Stomach smooth muscle (tissue), 2 donors: ENCODE measurements at regions not wholly inside any gene's neighbourhood (a gene's known extent, or its start where the extent isn't known, plus 50 kb on each side); places are given as distances from the start of the nearest gene placed in this dataset.
"Not testable (repeated sequence)": the region's sequence is repeated elsewhere in the genome, so short reads cannot be mapped to it uniquely, and the experiment has no call there.

ENCODE experiments used
- H3K27ac ChIP-seq: one replicate; pipeline ENCODE4 v1.7.0; 2013; ENCODE audit warnings: mild to moderate bottlenecking, low read length, inconsistent platforms
- H3K27me3 ChIP-seq, 2 donors: one replicate each; pipeline ENCODE4 v1.7.0; 2013; ENCODE audit warnings: low read length in 2 of 2; ENCODE audit not compliant: insufficient read depth in 2 of 2, control insufficient read depth in 1 of 2
- H3K36me3 ChIP-seq, 2 donors: one replicate each; pipeline ENCODE4 v1.7.0; 2013; ENCODE audit warnings: low read length in 2 of 2; ENCODE audit not compliant: control insufficient read depth in 2 of 2, insufficient read depth in 2 of 2
- H3K4me1 ChIP-seq: one replicate; pipeline ENCODE4 v1.7.0; 2013; ENCODE audit warnings: low read length; ENCODE audit not compliant: control insufficient read depth, insufficient read depth
- H3K4me3 ChIP-seq, 2 donors: one replicate each; pipeline ENCODE4 v1.7.0; 2013; ENCODE audit warnings: low read length in 2 of 2
- H3K9ac ChIP-seq, 2 donors: one replicate each; pipeline ENCODE4 v1.7.0; 2013; ENCODE audit warnings: low read length in 2 of 2, mild to moderate bottlenecking in 1 of 2
- H3K9me3 ChIP-seq, 2 donors: one replicate each; pipeline ENCODE4 v1.7.0; 2013; ENCODE audit warnings: low read length in 2 of 2; ENCODE audit not compliant: control insufficient read depth in 2 of 2
- donor health status: healthy.
- donor health status: Pancreatic carcinoma.

- no peak overlapping the region for H3K9ac ChIP-seq
- no peak overlapping the region for H3K4me3 ChIP-seq
- H3K27ac ChIP-seq: no peak overlapping the region
- no peaks in the 10 kb centered on the region for H3K27me3 ChIP-seq
- no peaks in the 10 kb centered on the region for H3K36me3 ChIP-seq
- no peaks in the 10 kb centered on the region for H3K4me1 ChIP-seq
- no peaks in the 10 kb centered on the region for H3K9me3 ChIP-seq
These were observed 1248.0 kb upstream of the CNTN5 start for GRCh38 chr11:97772705-97773104.

- not testable (repeated sequence) for H3K4me3 ChIP-seq, H3K4me1 ChIP-seq, H3K36me3 ChIP-seq, H3K27ac ChIP-seq, H3K27me3 ChIP-seq, H3K9ac ChIP-seq, H3K9me3 ChIP-seq
These were observed 1236.4 kb upstream of the CNTN5 start for GRCh38 chr11:97784388-97784787.

GRCh38 chr11:97786961-97787360 lies 1233.8 kb upstream of the CNTN5 start:
- Histone ChIP-seq H3K4me1 (no peaks in the 10 kb centered on the region), H3K9ac (no peak overlapping the region), H3K27ac (no peak overlapping the region), H3K9me3 (no peaks in the 10 kb centered on the region), H3K4me3 (no peak overlapping the region), H3K27me3 (no peaks in the 10 kb centered on the region), H3K36me3 (no peaks in the 10 kb centered on the region)

- Histone ChIP-seq H3K27ac (no peak overlapping the region), H3K4me3 (no peak overlapping the region), H3K4me1 (no peaks in the 10 kb centered on the region), H3K9me3 (no peaks in the 10 kb centered on the region), H3K36me3 (no peaks in the 10 kb centered on the region), H3K9ac (no peak overlapping the region), H3K27me3 (no peaks in the 10 kb centered on the region)
These were observed 1225.9 kb upstream of the CNTN5 start for GRCh38 chr11:97794876-97795275.

GRCh38 chr11:97800891-97801290 lies 1219.9 kb upstream of the CNTN5 start:
- Histone ChIP-seq H3K4me3 (no peak overlapping the region), H3K9me3 (no peaks in the 10 kb centered on the region), H3K9ac (no peak overlapping the region), H3K36me3 (no peaks in the 10 kb centered on the region), H3K27me3 (no peaks in the 10 kb centered on the region), H3K4me1 (no peaks in the 10 kb centered on the region), H3K27ac (no peak overlapping the region)

- Histone ChIP-seq H3K36me3 (no peaks in the 10 kb centered on the region), H3K4me3 (no peak overlapping the region), H3K27me3 (no peaks in the 10 kb centered on the region), H3K4me1 (no peaks in the 10 kb centered on the region), H3K9ac (no peak overlapping the region), H3K27ac (no peak overlapping the region), H3K9me3 (no peaks in the 10 kb centered on the region)
These were observed 1206.3 kb upstream of the CNTN5 start for GRCh38 chr11:97814325-97814959.

- Histone ChIP-seq H3K27me3 (no peaks in the 10 kb centered on the region), H3K9me3 (no peaks in the 10 kb centered on the region), H3K4me3 (no peak overlapping the region)
These were observed 1205.1 kb upstream of the CNTN5 start for GRCh38 chr11:97815667-97816066.

GRCh38 chr11:97832451-97832850 lies 1188.3 kb upstream of the CNTN5 start:
- no peak overlapping the region for H3K27ac ChIP-seq
- no peak overlapping the region for H3K4me3 ChIP-seq
- H3K9me3 ChIP-seq: no peaks in the 10 kb centered on the region
- H3K27me3 ChIP-seq: no peaks in the 10 kb centered on the region
- no peaks in the 10 kb centered on the region for H3K4me1 ChIP-seq
- H3K36me3 ChIP-seq: no peaks in the 10 kb centered on the region
- no peak overlapping the region for H3K9ac ChIP-seq

More at GRCh38 chr11:97815667-97816066, 1205.1 kb upstream of the CNTN5 start:
- H3K27ac ChIP-seq: no peak overlapping the region
- H3K4me1 ChIP-seq: no peaks in the 10 kb centered on the region
- no peaks in the 10 kb centered on the region for H3K36me3 ChIP-seq
- H3K9ac ChIP-seq: no peak overlapping the region

- no peaks in the 10 kb centered on the region for H3K9me3 ChIP-seq
- no peak overlapping the region for H3K9ac ChIP-seq
- no peak overlapping the region for H3K27ac ChIP-seq
- no peak overlapping the region for H3K4me3 ChIP-seq
- no peaks in the 10 kb centered on the region for H3K36me3 ChIP-seq
- H3K4me1 ChIP-seq: no peaks in the 10 kb centered on the region
- no peaks in the 10 kb centered on the region for H3K27me3 ChIP-seq
These were observed 1187.3 kb upstream of the CNTN5 start for GRCh38 chr11:97833412-97833811.

- no peak overlapping the region for H3K4me3 ChIP-seq
- no peaks in the 10 kb centered on the region for H3K36me3 ChIP-seq
- H3K9me3 ChIP-seq: no peaks in the 10 kb centered on the region
- H3K9ac ChIP-seq: no peak overlapping the region
- H3K27ac ChIP-seq: no peak overlapping the region
- H3K27me3 ChIP-seq: no peaks in the 10 kb centered on the region
- no peaks in the 10 kb centered on the region for H3K4me1 ChIP-seq
These were observed 1176.7 kb upstream of the CNTN5 start for GRCh38 chr11:97844016-97844415.

- Histone ChIP-seq H3K27ac (no peak overlapping the region), H3K4me3 (no peak overlapping the region), H3K36me3 (no peaks in the 10 kb centered on the region), H3K9ac (no peak overlapping the region), H3K27me3 (no peaks in the 10 kb centered on the region), H3K4me1 (no peaks in the 10 kb centered on the region), H3K9me3 (no peaks in the 10 kb centered on the region)
These were observed 1173.0 kb upstream of the CNTN5 start for GRCh38 chr11:97847730-97848129.
